KMS-11 (cell line): ENCODE measurements at regions not wholly inside any gene's neighbourhood (a gene's known extent, or its start where the extent isn't known, plus 50 kb on each side); places are given as distances from the start of the nearest gene placed in this dataset.

Source experiments
- H2AFZ ChIP-seq: fragments of 200-600 bp; sonication (generic); 2 replicates; pipeline ENCODE4 v1.6.1; 2016; ENCODE audit warnings: antibody characterized with exemption, mixed run types, low read depth
- H3K27ac ChIP-seq: fragments of 200-600 bp; sonication (generic); 2 replicates; pipeline ENCODE4 v1.6.1; 2016; ENCODE audit warnings: mild to moderate bottlenecking, mixed run types
- H3K27me3 ChIP-seq: fragments of 200-600 bp; sonication (generic); 2 replicates; pipeline ENCODE4 v1.6.1; 2017; ENCODE audit warnings: mild to moderate bottlenecking, low read depth, mixed run types, moderate library complexity; ENCODE audit not compliant: insufficient read depth
- H3K36me3 ChIP-seq: fragments of 200-600 bp; sonication (generic); 2 replicates; pipeline ENCODE4 v1.6.1; 2017; ENCODE audit warnings: mild to moderate bottlenecking, mixed run types; ENCODE audit not compliant: insufficient read depth
- H3K4me1 ChIP-seq: fragments of 200-600 bp; sonication (generic); 2 replicates; pipeline ENCODE4 v1.6.1; 2016; ENCODE audit warnings: mild to moderate bottlenecking, low read depth, mixed run types; ENCODE audit not compliant: poor library complexity, severe bottlenecking
- H3K4me2 ChIP-seq: fragments of 200-600 bp; sonication (generic); 2 replicates; pipeline ENCODE4 v1.7.0; 2016; ENCODE audit warnings: mild to moderate bottlenecking, mixed run types
- H3K4me3 ChIP-seq: fragments of 200-600 bp; sonication (generic); IDR thresholded peaks from 2 replicates; pipeline ENCODE4 v1.6.1; 2017; ENCODE audit warnings: low read depth, low read length, mixed read lengths; ENCODE audit not compliant: insufficient read depth
- H3K79me2 ChIP-seq: fragments of 200-600 bp; sonication (generic); 2 replicates; pipeline ENCODE4 v1.6.1; 2016; ENCODE audit warnings: low read depth, mixed run types; ENCODE audit not compliant: insufficient read depth
- H3K9ac ChIP-seq: fragments of 200-600 bp; sonication (generic); 2 replicates; pipeline ENCODE4 v1.6.1; 2016; ENCODE audit warnings: mild to moderate bottlenecking, mixed run types
- H4K20me1 ChIP-seq: fragments of 200-600 bp; sonication (generic); 2 replicates; pipeline ENCODE4 v1.6.1; 2016; ENCODE audit warnings: mild to moderate bottlenecking, mixed run types; ENCODE audit not compliant: insufficient read depth
- CTCF ChIP-seq: fragments of 200-600 bp; sonication (generic); conservative IDR thresholded peaks from 2 replicates; pipeline ENCODE4 v1.6.1; 2017; ENCODE audit warnings: low read depth, mild to moderate bottlenecking, antibody characterized with exemption, low read length, moderate library complexity, mixed read lengths

- Histone ChIP-seq H3K4me3 (no peak overlapping the region), H3K36me3 (no peaks in the 10 kb centered on the region), H2AFZ (no peak overlapping the region), H4K20me1 (no peaks in the 10 kb centered on the region), H3K4me1 (no peaks in the 10 kb centered on the region), H3K27ac (no peak overlapping the region), H3K4me2 (no peak overlapping the region), H3K9ac (no peak overlapping the region), H3K79me2 (no peaks in the 10 kb centered on the region), H3K27me3 (no peaks in the 10 kb centered on the region)
- TF ChIP-seq CTCF: no peak
Observed at GRCh38 chr20:5430670-5431069, 113.9 kb upstream of the PROKR2 start.

- no peak overlapping the region for H2AFZ ChIP-seq
- no peaks in the 10 kb centered on the region for H4K20me1 ChIP-seq
- H3K9ac ChIP-seq: no peak overlapping the region
- TF ChIP-seq CTCF: no peak
- no peaks in the 10 kb centered on the region for H3K27me3 ChIP-seq
- no peak overlapping the region for H3K27ac ChIP-seq
- H3K4me2 ChIP-seq: no peak overlapping the region
- H3K36me3 ChIP-seq: no peaks in the 10 kb centered on the region
- H3K4me1 ChIP-seq: no peaks in the 10 kb centered on the region
- no peaks in the 10 kb centered on the region for H3K79me2 ChIP-seq
- H3K4me3 ChIP-seq: no peak overlapping the region
Observed at GRCh38 chr20:5426026-5426425, 109.3 kb upstream of the PROKR2 start.

- Histone ChIP-seq H4K20me1 (no peaks in the 10 kb centered on the region), H2AFZ (no peak overlapping the region), H3K4me1 (no peaks in the 10 kb centered on the region), H3K4me3 (no peak overlapping the region), H3K36me3 (no peaks in the 10 kb centered on the region), H3K27ac (no peak overlapping the region), H3K4me2 (no peak overlapping the region), H3K79me2 (no peaks in the 10 kb centered on the region), H3K9ac (no peak overlapping the region), H3K27me3 (no peaks in the 10 kb centered on the region)
- no peak for TF ChIP-seq CTCF
Observed at GRCh38 chr20:5416086-5416485, 99.3 kb upstream of the PROKR2 start.

GRCh38 chr20:5413394-5413793, 96.6 kb upstream of the PROKR2 start:
- Histone ChIP-seq H4K20me1 (no peaks in the 10 kb centered on the region), H2AFZ (no peak overlapping the region), H3K36me3 (no peaks in the 10 kb centered on the region), H3K27ac (no peak overlapping the region), H3K4me1 (no peaks in the 10 kb centered on the region), H3K9ac (no peak overlapping the region), H3K4me3 (no peak overlapping the region), H3K27me3 (no peaks in the 10 kb centered on the region), H3K4me2 (no peak overlapping the region), H3K79me2 (no peaks in the 10 kb centered on the region)
- TF ChIP-seq CTCF: no peak

GRCh38 chr20:5410470-5410869, 93.7 kb upstream of the PROKR2 start:
- Histone ChIP-seq H3K27ac (no peak overlapping the region), H3K27me3 (no peaks in the 10 kb centered on the region), H3K4me2 (no peak overlapping the region), H3K4me3 (no peak overlapping the region), H3K36me3 (no peaks in the 10 kb centered on the region), H3K4me1 (no peaks in the 10 kb centered on the region), H4K20me1 (no peaks in the 10 kb centered on the region), H2AFZ (no peak overlapping the region), H3K79me2 (no peaks in the 10 kb centered on the region), H3K9ac (no peak overlapping the region)
- no peak for TF ChIP-seq CTCF
